ENCODE measurements at regions not wholly inside any gene's neighbourhood (a gene's known extent, or its start where the extent isn't known, plus 50 kb on each side); places are given as distances from the start of the nearest gene placed in this dataset.
"Not testable (repeated sequence)": the region's sequence is repeated elsewhere in the genome, so short reads cannot be mapped to it uniquely, and the experiment has no call there.

DNA sequence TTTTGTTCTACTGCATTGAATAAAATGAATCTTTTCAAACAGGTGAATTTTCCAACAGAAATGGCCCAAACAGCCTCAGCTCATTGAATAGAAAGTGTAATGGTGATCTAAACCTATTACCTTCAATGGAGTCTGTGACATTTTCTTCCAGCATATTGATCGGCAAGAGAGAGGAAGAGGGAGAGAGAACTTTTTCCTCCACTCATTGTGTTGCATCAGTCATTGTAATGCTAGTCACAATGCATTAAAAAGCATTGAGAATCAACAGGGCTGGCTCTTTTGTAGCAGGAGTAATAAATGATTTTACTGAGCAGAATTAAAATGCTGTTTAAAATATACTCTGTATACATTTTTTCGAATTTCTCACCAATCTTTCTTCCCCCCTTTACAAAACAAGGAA lies 1794.5 kb upstream of the CELF4 start:
- DNase-seq = no peak

DNA sequence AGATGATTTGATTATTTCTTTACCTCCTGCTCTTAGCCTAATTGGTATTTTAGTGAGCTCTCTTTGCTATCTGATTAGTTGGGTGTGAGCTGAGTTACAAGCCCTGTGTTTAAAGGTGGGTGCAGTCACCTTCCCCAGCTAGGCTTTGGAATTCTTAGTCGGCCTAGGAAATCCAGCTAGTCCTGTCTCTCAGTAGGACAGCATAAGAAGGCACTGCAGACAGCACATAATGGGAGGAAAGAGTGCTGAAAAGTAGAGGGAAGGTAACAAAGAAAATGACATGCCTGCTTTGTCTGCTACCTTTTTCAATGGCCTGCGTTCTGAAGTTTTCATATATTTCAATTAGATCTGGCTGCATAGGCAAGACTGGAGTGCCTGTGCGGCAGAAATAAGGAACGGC lies 1794.0 kb upstream of the CELF4 start:
- DNase-seq = no peak

DNA sequence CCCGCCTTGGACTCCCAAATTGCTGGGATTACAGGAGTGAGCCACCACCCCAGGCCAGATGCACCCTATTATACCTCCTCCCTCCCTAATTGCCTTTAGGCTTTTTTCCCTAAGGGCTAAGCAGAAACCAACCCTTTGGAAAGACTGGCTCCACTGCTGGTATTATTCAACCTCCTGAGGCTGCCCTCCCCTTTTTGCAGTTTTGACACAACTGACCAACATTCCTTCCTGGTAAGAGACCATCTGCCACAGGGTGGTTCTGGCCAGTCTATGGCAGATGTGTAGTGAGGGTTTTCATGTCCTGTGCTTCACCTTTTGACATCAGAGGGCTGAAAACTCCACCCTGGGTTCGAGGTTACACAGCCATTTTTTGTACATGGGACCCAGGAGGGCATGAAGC lies 1785.3 kb upstream of the CELF4 start:
- DNase-seq = no peak

DNA sequence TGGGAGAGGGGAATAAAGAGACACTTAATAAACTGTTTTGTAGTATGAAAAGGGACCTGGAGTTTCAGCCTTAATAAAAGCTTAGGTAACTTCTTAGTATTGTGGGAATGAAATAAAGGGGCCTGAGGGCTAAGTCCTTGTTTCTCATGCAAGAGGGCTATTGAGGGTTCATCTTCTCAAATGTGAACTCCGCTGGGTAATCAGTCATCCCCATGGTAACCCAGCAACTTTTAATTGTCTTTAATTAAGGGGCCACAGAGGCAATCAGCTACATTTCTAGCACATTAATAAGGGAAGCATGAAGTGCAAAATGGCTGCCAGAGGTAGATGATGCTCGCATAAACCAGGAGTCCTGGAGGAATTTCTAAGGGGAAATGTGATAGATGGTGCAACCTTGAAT lies 1784.2 kb upstream of the CELF4 start:
- DNase-seq = no peak

DNA sequence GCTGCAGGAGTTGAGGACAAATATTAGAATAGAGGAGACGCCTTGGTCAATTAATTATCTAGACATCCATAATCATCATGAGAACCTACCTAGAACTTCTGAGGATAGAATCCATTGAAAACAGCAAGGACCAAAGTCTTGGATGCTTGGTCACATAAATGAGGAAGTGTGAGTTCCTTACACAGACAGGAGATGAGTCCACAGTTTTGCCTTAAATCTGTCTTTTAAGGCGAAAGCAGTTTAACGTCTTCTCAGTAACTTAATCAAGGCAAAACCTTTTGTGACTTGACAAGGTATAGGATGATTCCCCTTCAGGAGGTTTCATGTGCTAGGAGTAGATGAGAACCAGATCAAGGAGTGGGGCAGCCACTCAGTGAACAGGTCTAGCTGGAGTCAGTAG lies 1783.2 kb upstream of the CELF4 start:
- no peak for DNase-seq

DNA sequence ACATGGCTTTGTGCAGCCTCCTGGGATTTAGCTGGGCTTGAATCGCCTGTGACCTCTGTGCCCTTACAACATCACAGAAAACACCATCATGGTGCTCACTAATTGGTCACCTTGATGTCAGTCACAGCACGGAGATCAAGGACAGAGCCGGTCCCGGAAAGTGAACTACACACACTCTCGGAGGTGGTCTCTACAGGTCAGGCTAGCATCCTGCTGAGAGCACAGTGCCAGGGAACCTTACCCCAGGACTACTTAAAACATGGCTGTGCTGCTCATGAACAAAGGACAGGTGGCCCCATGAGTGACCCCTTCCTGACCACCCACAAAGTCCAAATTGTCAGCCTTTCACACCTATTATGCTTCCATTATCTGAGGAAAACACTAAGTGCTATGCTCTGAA lies 1782.1 kb upstream of the CELF4 start:
- no peak for DNase-seq

DNA sequence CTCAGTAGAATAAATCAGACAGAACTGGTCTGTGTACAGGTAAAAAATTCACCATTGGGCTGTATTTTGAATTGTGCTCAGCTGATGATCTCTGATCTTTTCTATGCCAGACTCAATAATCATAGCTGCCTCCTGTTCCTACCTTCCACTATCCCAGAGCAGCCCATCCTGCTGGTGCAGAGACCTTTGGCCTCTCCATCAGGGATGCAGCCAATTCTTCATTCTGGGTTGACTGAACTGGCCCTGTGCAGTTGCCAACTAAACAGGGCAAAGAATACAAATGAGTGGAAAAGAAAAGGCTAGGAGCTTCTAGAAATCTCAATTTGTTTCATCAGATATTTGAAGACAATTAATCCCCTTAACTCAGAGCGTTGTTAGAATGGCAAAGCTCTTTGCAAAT lies 1781.3 kb upstream of the CELF4 start:
- DNase-seq = no peak

DNA sequence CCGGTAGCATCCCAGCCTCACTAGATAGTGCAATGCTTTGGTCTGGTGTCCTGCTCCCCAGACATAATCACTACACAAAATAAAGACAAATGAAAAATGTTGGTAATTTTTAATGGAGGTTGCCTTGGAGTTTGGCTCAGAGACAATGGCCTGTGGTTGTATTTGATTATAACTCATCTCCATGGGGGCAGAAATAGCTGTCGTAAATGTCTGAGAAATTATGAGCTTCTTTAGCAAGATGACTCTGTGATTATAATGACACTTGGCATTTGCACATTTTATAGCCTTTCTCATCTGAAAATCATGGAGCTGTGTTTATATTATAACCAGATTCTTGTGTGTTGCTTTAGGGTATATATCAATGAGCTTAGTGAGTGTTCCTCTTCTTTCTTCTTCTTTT lies 1779.7 kb upstream of the CELF4 start:
- no peak for DNase-seq

DNA sequence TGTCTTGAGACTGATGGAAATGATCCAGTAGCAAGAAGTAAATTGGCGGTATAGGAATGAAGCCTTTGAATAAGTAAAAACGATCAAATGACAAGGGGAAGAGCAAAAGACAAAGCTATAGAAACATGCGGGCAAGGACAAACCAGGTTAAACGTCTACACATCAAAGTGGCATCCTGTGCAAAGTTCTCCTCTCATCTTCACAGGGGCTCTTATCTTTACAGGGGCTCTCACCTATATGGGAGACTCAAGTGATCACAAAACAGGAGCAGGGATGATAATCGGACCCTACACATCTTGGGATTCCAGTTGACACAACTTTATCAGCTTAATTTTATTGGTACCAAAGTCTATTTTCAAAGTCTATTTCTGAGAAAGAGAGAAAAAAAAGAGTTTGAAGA lies 1778.9 kb upstream of the CELF4 start:
- DNase-seq = no peak

DNA sequence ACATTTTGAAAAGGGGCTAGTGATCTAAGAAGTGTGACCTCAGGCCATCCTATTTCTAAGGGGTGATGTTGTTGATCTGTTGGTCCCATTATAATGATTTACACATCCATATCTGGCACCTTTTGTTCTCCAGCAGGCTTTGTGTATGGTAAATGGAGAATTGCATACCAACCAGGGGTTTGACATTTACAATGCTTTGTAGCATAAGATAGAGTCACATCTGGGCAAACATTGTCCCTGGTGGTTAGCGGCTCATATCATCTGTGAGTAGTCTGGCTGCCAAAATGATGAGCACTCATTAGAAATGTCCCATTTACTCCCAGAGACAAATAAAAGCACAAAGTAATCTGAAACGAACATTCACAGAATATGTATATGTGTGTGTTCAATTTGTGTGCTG lies 1775.5 kb upstream of the CELF4 start:
- no peak for DNase-seq

DNA sequence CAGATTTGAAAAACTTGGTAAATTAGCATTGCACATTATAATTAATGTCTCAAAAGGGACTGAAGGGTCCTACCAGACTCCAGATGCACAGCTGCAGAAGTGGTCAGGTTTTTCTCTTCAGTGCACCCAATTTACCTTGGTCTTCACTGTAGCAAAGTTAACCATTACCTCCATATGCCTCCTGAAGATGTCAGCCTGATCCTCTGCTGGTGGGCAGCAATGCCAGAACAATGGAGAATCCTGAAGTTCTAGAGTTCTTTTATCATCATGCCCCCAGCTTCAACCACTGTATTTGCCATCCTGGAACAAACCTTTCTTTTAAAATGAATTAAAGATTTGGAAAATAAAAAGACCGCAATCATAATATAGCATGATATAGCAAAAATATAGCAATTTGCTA lies 1774.8 kb upstream of the CELF4 start:
- no peak for DNase-seq

DNA sequence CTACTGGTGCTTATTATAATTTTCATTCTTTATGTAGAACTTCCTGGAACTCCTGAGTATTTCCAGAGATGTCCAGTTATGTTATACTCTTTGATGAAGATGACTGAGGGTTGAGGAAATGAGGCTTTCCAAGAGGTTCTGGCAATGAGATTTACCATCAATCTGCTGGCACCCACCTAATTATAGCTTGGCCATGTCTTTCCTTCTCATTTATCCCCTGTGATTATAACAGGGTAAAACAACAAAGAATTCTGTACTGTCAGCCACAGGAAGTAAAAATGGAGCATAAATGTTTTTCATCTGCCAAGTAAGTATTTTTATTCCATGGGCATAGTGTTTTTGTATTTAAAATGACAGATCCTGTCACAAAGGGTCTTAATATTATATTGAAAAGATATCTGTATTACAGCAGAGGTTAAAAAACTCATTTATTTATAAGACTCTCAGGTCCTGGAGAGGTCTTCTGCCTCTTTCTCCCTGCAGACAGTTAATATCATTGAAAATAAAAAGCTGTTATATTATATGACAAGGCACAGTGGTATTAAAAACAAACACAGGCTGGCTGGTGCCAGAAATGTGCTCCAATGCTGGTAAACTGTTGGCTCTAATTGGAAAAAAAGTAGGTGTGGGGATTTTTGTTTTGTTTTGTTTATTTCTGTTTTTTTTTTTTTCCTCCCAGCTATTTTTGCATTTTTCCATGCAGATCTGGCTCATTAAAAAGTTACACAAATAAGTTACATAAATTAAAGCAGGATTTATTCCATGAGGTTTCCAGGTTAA lies 1764.1 kb upstream of the CELF4 start:
- DNase-seq = no peak

DNA sequence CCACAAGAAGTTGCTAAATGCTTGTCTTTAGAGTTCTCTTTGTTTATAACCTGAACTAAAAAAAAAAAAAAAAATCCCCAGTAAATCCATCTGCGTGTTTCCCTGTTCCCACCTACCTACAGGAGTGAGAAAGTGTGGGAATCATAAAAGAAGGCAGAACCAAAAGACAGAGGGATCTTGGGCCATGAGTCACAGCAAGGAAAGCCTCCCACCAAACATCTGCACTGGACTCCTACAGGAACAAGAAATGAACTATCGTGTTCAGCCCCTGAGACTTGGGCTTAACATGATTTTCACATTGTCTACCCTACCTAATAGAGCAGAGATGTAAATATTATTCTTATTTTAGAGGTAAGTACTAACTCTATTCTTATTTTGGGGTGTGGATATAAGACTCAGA lies 1761.2 kb upstream of the CELF4 start:
- DNase-seq = no peak

DNA sequence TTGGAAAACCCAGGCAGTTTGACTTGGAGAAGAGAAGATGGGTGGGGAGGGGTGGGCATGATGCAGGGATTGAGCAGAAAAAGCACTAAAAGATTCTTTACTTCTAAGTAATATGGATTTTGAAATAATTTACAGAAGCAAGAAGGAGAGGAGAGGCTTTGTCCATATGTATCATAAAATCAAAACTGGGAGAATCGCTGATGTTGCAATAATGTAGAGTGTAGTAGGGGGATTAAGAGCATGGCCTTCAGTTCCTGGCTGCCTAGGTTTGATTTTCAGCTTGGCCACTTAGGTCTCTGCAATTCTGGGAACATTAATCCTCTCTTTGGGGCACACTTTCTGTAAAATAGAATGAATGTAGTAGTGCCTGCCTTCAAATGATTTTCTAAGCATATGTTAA lies 1760.4 kb upstream of the CELF4 start:
- DNase-seq = no peak

DNA sequence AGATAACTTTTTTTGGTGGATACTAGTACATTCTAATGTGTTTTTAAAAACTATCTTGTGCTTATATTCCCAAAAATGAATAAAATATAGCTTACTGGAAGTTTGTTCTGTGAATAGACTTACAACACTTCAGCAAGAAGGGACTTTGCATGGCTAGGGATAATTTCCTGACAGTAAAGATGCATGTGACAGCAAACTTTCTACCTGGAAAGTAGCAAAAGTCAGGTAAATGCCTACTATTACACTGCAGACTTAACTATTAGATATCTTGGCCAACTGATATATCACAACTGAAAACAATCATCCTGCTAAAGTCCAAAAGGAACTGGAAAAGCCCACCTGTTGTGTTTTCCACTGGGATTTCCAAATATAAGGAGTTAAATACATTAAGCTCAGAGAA lies 1753.5 kb upstream of the CELF4 start:
- DNase-seq = no peak

DNA sequence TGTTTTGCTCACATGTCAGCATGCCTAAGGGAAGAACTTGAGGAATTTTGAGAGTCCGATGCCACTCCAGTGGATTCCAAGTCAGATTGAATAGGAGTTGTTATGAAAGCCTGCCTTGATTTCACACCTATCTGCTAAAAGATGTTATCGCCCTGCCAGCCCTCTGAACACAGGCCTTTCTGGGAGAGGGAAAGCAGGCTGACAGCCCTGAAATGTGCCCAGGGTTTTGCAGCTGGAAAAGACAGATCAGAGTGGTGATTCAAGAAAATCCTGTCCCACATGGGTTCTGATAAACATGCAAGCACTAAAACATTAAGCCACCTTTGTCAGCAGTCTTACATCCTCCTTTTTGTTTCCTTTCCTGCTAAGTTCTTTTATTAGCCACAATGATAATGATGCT lies 1752.9 kb upstream of the CELF4 start:
- no peak for DNase-seq

DNA sequence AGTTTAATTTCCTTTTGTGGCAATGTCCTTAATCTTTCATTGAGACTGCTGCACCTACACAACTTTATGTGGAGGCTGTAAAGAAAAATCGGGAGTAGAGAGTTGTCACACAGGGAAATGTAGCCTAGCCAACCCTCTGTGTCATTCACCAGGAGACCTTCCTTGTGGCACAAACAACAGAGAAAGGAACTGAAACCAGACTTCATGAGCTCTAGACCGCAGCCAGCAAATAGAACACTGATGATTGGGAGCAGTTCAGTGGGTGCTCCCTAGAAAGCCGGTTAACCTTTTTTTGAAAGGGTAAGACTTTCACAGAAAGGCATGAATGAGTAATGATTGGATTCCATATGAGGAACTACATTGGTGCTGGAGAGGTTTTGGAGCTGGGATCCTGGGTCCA lies 1752.4 kb upstream of the CELF4 start:
- no peak for DNase-seq

DNA sequence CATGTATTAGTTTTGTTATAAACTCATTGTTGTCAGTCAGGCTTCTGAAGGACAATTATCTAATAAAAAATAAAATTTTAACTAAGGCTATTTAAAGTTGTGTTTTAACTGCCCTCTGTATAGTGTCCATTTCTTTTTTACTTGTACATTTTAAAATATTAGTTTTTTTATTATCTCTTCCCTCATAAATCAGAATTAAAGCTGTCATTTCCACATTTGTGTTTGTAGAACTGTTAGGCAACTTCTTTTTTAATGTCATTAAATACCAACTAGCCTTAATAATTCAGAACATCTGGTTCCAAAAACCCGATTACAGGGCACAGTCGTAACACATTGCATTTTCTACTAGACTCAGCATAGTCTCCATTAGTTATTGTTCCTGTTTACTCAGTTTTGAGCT lies 1749.0 kb upstream of the CELF4 start:
- DNase-seq = no peak

DNA sequence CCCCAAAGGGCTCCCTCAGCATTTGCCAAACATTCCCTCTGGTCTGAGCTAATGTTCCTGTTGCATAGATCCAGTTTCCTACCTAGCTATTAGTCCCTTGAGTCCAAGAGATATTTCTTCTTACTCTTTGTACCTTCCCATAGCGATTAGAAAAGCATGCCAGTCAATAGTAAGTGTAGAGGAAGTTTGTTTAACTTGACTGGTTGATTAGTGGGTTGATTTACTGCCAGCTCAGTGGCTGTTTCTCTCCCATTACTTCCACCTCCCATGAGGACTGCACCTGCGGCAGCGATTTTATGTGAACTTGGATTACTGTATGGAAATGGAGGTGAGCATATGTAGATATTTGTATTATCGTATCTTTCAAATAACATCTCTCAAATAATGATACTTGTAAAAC lies 1748.4 kb upstream of the CELF4 start:
- DNase-seq = no peak

DNA sequence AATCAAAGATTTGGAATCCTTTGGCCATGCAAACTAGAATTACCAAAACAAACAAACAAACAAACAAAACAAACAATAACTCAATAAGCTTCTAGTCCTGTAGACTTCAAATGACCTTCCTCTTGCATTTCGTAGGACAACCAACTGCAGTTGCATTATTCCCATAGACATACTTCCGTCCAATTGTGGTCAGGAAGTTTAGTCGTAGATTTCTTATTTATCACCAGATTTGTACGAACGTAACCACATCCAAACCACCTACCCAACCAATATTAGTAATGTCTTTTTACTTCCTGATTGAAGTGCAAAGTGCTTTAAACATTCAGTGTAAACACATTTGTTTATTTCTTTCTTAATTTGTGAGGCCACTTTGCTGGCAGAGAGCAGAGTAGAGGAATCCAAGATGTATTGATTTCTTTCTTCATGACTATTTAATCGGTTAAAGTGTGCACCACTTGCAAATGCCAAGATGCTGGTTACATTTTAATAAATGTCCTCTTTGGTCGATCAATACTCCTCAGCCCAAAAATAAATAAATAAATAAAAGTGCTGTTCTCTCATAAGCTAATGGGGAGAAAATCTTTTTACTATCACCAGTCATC lies 1745.6 kb upstream of the CELF4 start:
- DNase-seq = no peak

DNA sequence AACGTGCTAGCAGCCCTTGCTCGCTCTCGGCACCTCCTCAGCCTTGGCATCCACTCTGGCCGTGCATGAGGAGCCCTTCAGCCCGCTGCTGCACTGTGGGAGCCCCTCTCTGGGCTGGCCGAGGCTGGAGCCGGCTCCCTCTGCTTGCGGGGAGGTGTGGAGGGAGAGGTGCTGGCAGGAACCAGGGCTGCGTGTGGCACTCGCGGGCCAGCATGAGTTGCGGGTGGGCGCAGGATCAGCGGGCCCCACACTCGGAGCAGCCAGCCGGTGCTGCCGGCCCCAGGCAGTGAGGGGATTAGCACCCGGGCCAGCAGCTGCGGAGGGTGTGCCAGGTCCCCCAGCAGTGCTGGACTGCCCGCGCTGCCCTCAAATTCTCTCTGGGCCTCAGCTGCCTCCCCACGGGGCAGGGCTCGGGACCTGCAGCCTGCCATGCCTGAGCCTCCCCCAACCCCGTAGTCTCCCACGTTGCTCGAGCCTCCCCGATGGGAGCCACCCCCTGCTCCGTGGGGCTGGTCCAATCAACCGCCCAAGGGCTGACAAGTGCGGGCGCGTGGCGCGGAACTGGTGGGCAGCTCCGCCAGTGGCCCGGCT lies 1743.4 kb upstream of the CELF4 start:
- not testable (repeated sequence) for DNase-seq

DNA sequence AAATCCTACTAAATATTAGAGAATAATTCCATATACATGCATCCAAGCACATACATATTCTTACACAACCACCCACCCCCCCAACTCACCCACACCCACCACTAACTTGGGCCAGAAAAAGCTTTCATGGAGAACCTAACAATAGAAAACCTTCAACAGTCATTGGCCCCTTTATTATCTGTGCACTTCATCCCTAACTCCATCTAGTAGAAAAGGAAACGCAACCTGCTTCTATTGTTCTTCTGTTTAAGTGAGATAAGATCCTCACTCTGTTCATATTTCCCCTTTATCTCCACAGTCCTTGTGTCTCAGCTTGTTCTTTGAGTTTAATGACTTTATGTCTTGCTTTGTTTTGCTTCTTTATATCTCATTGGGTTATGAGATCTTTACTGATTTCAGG lies 1740.2 kb upstream of the CELF4 start:
- no peak for DNase-seq

DNA sequence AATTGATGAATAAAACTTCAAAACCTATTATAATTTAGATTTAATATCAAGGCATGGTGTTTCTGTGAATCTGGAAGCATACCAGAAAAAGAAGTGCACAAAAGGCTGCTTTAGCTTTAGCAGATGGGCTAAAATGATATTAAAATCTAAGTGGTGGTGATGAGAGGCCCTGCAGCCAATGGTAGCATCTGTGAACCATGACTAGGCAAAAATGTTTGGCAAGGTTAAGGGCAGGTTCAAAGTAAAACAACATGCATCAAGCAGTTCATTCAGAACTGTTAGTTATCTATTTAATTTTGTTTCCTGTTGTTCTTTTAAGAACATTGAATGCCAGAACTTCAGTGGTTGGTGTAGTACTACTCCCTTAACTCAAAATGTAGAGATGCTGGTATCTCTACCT lies 1736.9 kb upstream of the CELF4 start:
- no peak for DNase-seq

DNA sequence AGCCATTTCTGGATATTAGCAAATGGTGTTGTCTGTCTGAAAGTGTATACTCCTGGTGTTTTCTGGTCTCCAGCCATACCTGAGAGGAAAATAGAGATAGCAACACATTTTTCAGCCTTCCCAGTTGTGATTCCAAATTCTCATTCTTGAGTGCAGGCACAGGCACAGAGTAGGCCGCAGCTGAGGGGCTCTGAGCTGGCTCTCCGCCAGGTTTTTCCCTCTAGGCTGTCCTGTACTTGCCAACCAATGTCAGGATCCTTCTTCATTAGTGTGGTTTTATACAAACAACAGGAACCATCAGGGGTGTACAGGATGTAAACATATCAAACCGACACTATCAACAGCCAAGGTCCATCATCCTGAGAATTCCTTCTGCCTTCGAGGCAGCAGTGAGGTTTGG lies 1733.6 kb upstream of the CELF4 start:
- DNase-seq = no peak

DNA sequence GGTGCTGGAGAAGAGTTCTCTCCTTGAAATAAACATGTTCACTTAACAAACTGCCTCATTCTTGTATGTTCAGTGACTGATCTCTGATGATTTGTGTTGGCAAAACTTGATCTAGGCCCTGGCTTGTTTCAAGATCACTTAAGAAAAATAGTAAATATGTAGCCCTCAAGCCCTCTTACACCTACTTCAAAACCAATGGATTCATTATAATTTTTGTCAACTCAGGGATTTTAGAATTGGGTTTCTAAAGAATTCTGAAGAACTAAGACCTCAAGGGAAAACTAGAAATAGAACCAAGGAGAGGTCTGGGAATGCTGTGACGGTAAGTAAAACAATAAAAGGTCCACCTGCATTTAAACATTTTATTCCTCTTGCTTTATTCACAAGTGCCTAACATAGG lies 1731.6 kb upstream of the CELF4 start:
- no peak for DNase-seq

All from CD4-positive, alpha-beta T cell treated with Interleukin-4 for 4 hours (primary cell).